HG02678 (cell line): ENCODE measurements at regions not wholly inside any gene's neighbourhood (a gene's known extent, or its start where the extent isn't known, plus 50 kb on each side); places are given as distances from the start of the nearest gene placed in this dataset.

ENCODE experiments used
- ATAC-seq: cut with Tn5 transposase; IDR thresholded peaks from one replicate; pipeline ENCODE4 v1.9.1; 2021; ENCODE audit warnings: mild to moderate bottlenecking, moderate library complexity; ENCODE audit not compliant: unreplicated experiment

GRCh38 chr20:39264506-39265172, 302.5 kb downstream of the DHX35 start:
- ATAC-seq = no peak

GRCh38 chr20:39263076-39263475, 300.9 kb downstream of the DHX35 start:
- ATAC-seq = no peak

GRCh38 chr20:39259808-39260207, 297.7 kb downstream of the DHX35 start:
- ATAC-seq = no peak

GRCh38 chr20:39259010-39259803, 297.1 kb downstream of the DHX35 start:
- ATAC-seq = no peak

GRCh38 chr20:39258253-39258652, 296.1 kb downstream of the DHX35 start:
- ATAC-seq = no peak

GRCh38 chr20:39253051-39253755, 291.1 kb downstream of the DHX35 start:
- ATAC-seq = no peak

- no peak for ATAC-seq
Measured at GRCh38 chr20:39252035-39252434, 289.9 kb downstream of the DHX35 start.

GRCh38 chr20:39249798-39250197, 287.7 kb downstream of the DHX35 start:
- ATAC-seq = no peak

- no peak for ATAC-seq
Measured at GRCh38 chr20:39248862-39249485, 286.8 kb downstream of the DHX35 start.

GRCh38 chr20:39248171-39248861, 286.2 kb downstream of the DHX35 start:
- no peak for ATAC-seq

GRCh38 chr20:39246436-39246835, 284.3 kb downstream of the DHX35 start:
- no peak for ATAC-seq

GRCh38 chr20:39245685-39246311, 283.7 kb downstream of the DHX35 start:
- ATAC-seq = no peak

- ATAC-seq = no peak
Measured at GRCh38 chr20:39243962-39244361, 281.8 kb downstream of the DHX35 start.

GRCh38 chr20:39242614-39243013, 280.5 kb downstream of the DHX35 start:
- no peak for ATAC-seq

GRCh38 chr20:39234520-39235095, 272.5 kb downstream of the DHX35 start:
- ATAC-seq = no peak

- no peak for ATAC-seq
Measured at GRCh38 chr20:39233755-39234154, 271.6 kb downstream of the DHX35 start.

- ATAC-seq = no peak
Measured at GRCh38 chr20:39227416-39227815, 265.3 kb downstream of the DHX35 start.

- no peak for ATAC-seq
Measured at GRCh38 chr20:39225978-39226377, 263.8 kb downstream of the DHX35 start.

GRCh38 chr20:39225536-39225935, 263.4 kb downstream of the DHX35 start:
- ATAC-seq = no peak

- no peak for ATAC-seq
Measured at GRCh38 chr20:39222101-39222500, 260.0 kb downstream of the DHX35 start.
